ENCODE measurements at regions not wholly inside any gene's neighbourhood (a gene's known extent, or its start where the extent isn't known, plus 50 kb on each side); places are given as distances from the start of the nearest gene placed in this dataset.

GRCh38 chr4:53902786-53903185 lies 161.6 kb downstream of the CHIC2 start:
- no peaks in the 10 kb centered on the region for H3K9me2 ChIP-seq (ENCODE audit: insufficient read depth, low read length)
- no peak overlapping the region for H2AFZ ChIP-seq (ENCODE audit: low read depth, low read length)
- H4K20me1 ChIP-seq (ENCODE audit: insufficient read depth): no peaks in the 10 kb centered on the region
- H3K4me3 ChIP-seq (ENCODE audit: low read length): no peak overlapping the region
- no peak overlapping the region for H3K9ac ChIP-seq (ENCODE audit: low read length)
- TF ChIP-seq MXI1 (conservative IDR thresholded peaks at IDR 0.05; ENCODE audit: poor library complexity, severe bottlenecking) (no peak), CTCF (IDR thresholded peaks at IDR 0.05; ENCODE audit: poor library complexity, severe bottlenecking) (no peak), RAD21 (conservative IDR thresholded peaks at IDR 0.05) (no peak), SMC3 (conservative IDR thresholded peaks at IDR 0.05; ENCODE audit: poor library complexity) (no peak), POLR2AphosphoS5 (IDR thresholded peaks at IDR 0.05) (no peak), EP300 (conservative IDR thresholded peaks at IDR 0.05; ENCODE audit: poor library complexity, severe bottlenecking) (no peak), TAF1 (IDR thresholded peaks at IDR 0.05; ENCODE audit: low read depth) (no peak), EZH2 (IDR thresholded peaks at IDR 0.05; ENCODE audit: borderline replicate concordance, insufficient read depth, low read length, poor library complexity, severe bottlenecking) (no peak), REST (IDR thresholded peaks at IDR 0.05; ENCODE audit: borderline replicate concordance) (no peak)
- no peak overlapping the region for H3K4me2 ChIP-seq (ENCODE audit: low read length)
- H3K9me3 ChIP-seq (ENCODE audit: low read length): no peaks in the 10 kb centered on the region
- no peaks in the 10 kb centered on the region for H3K36me3 ChIP-seq (ENCODE audit: insufficient read depth, low read length)
- H3F3A ChIP-seq (ENCODE audit: insufficient read depth, low read length, poor library complexity, severe bottlenecking): no peaks in the 10 kb centered on the region
- H3K79me2 ChIP-seq (replicated peaks; ENCODE audit: insufficient read depth, low read length): no peaks in the 10 kb centered on the region
- H3K27me3 ChIP-seq (ENCODE audit: insufficient read depth, low read depth, low read length): no peaks in the 10 kb centered on the region
- H3K27ac ChIP-seq (ENCODE audit: low read length): no peak overlapping the region

- H3K4me2 ChIP-seq (ENCODE audit: low read length): no peak overlapping the region
Observed at GRCh38 chr4:53900271-53900649, 164.1 kb downstream of the CHIC2 start.

More at GRCh38 chr4:53900271-53900649, 164.1 kb downstream of the CHIC2 start:
- no peak overlapping the region for H3K9ac ChIP-seq (ENCODE audit: low read length)
- TF ChIP-seq SMC3 (conservative IDR thresholded peaks at IDR 0.05; ENCODE audit: poor library complexity) (no peak), CTCF (IDR thresholded peaks at IDR 0.05; ENCODE audit: poor library complexity, severe bottlenecking) (no peak), REST (IDR thresholded peaks at IDR 0.05; ENCODE audit: borderline replicate concordance) (no peak), MXI1 (conservative IDR thresholded peaks at IDR 0.05; ENCODE audit: poor library complexity, severe bottlenecking) (no peak), RAD21 (conservative IDR thresholded peaks at IDR 0.05) (no peak), EP300 (conservative IDR thresholded peaks at IDR 0.05; ENCODE audit: poor library complexity, severe bottlenecking) (no peak), EZH2 (IDR thresholded peaks at IDR 0.05; ENCODE audit: borderline replicate concordance, insufficient read depth, low read length, poor library complexity, severe bottlenecking) (no peak), POLR2AphosphoS5 (IDR thresholded peaks at IDR 0.05) (no peak), TAF1 (IDR thresholded peaks at IDR 0.05; ENCODE audit: low read depth) (no peak)
- H3K27ac ChIP-seq (ENCODE audit: low read length): no peak overlapping the region
- no peaks in the 10 kb centered on the region for H3K79me2 ChIP-seq (replicated peaks; ENCODE audit: insufficient read depth, low read length)
- H3K9me2 ChIP-seq (ENCODE audit: insufficient read depth, low read length): no peaks in the 10 kb centered on the region
- H2AFZ ChIP-seq (ENCODE audit: low read depth, low read length): no peak overlapping the region
- no peak overlapping the region for H3K4me3 ChIP-seq (ENCODE audit: low read length)
- no peaks in the 10 kb centered on the region for H4K20me1 ChIP-seq (ENCODE audit: insufficient read depth)
- no peaks in the 10 kb centered on the region for H3K27me3 ChIP-seq (ENCODE audit: insufficient read depth, low read depth, low read length)
- H3K9me3 ChIP-seq (ENCODE audit: low read length): no peaks in the 10 kb centered on the region
- H3F3A ChIP-seq (ENCODE audit: insufficient read depth, low read length, poor library complexity, severe bottlenecking): no peaks in the 10 kb centered on the region
- no peaks in the 10 kb centered on the region for H3K36me3 ChIP-seq (ENCODE audit: insufficient read depth, low read length)
